ENCODE measurements at regions not wholly inside any gene's neighbourhood (a gene's known extent, or its start where the extent isn't known, plus 50 kb on each side); places are given as distances from the start of the nearest gene placed in this dataset.
"Not testable (repeated sequence)": the region's sequence is repeated elsewhere in the genome, so short reads cannot be mapped to it uniquely, and the experiment has no call there.

GRCh38 chr7:74008-74540, 118.3 kb upstream of the FAM20C start:
- not testable (repeated sequence) for TF ChIP-seq EP300 (conservative IDR thresholded peaks at IDR 0.05; ENCODE audit: poor library complexity, severe bottlenecking); CTCF (IDR thresholded peaks at IDR 0.05; ENCODE audit: poor library complexity, severe bottlenecking); POLR2AphosphoS5 (IDR thresholded peaks at IDR 0.05); MXI1 (conservative IDR thresholded peaks at IDR 0.05; ENCODE audit: poor library complexity, severe bottlenecking); TAF1 (IDR thresholded peaks at IDR 0.05; ENCODE audit: low read depth); REST (IDR thresholded peaks at IDR 0.05; ENCODE audit: borderline replicate concordance); EZH2 (IDR thresholded peaks at IDR 0.05; ENCODE audit: borderline replicate concordance, insufficient read depth, low read length, poor library complexity, severe bottlenecking); SMC3 (conservative IDR thresholded peaks at IDR 0.05; ENCODE audit: poor library complexity)

All from neural cell (in vitro differentiated cells).